GM23338 (cell line): ENCODE measurements at regions not wholly inside any gene's neighbourhood (a gene's known extent, or its start where the extent isn't known, plus 50 kb on each side); places are given as distances from the start of the nearest gene placed in this dataset.

Experiments
- ATAC-seq: fragments of 200-7000 bp; cut with Tn5 transposase; 3 replicates; pipeline ENCODE4 v1.9.1; 2020
- DNase-seq: peaks from one replicate; pipeline ENCODE4 v3.0.0-alpha.2; 2015; ENCODE audit warnings: low spot score
- H2AFZ ChIP-seq: fragments of 200-600 bp; sonication (generic); 2 replicates; pipeline ENCODE4 v1.8.0; 2016; ENCODE audit warnings: antibody characterized with exemption, mild to moderate bottlenecking, moderate library complexity
- H3F3A ChIP-seq: fragments of 200-600 bp; sonication (generic); replicated peaks from 2 replicates; pipeline ENCODE4 v1.8.0; 2017; ENCODE audit warnings: antibody characterized with exemption, mixed run types, low read depth
- H3K27ac ChIP-seq: fragments of 200-600 bp; sonication (generic); 2 replicates; pipeline ENCODE4 v1.6.1; 2016; ENCODE audit warnings: low read depth
- H3K27me3 ChIP-seq: fragments of 200-600 bp; sonication (generic); 2 replicates; pipeline ENCODE4 v1.8.0; 2016; ENCODE audit warnings: mild to moderate bottlenecking, mixed run types, moderate library complexity; ENCODE audit not compliant: insufficient read depth
- H3K36me3 ChIP-seq: fragments of 200-600 bp; sonication (generic); 2 replicates; pipeline ENCODE4 v1.8.0; 2016; ENCODE audit warnings: mild to moderate bottlenecking; ENCODE audit not compliant: insufficient read depth
- H3K4me1 ChIP-seq: fragments of 200-600 bp; sonication (generic); 2 replicates; pipeline ENCODE4 v1.8.0; 2016; ENCODE audit warnings: mild to moderate bottlenecking, moderate library complexity; ENCODE audit not compliant: insufficient read depth
- H3K4me2 ChIP-seq: fragments of 200-600 bp; sonication (generic); 2 replicates; pipeline ENCODE4 v1.7.1; 2017; ENCODE audit warnings: mixed run types
- H3K4me3 ChIP-seq: fragments of 200-600 bp; sonication (generic); 2 replicates; pipeline ENCODE4 v1.6.1; 2016; ENCODE audit warnings: mixed run types
- H3K79me2 ChIP-seq: fragments of 200-600 bp; sonication (generic); replicated peaks from 2 replicates; pipeline ENCODE4 v1.8.0; 2017; ENCODE audit warnings: mild to moderate bottlenecking; ENCODE audit not compliant: insufficient read depth
- H3K9me2 ChIP-seq: fragments of 200-600 bp; sonication (generic); 2 replicates; pipeline ENCODE4 v1.8.0; 2017; ENCODE audit not compliant: insufficient read depth
- H4K20me1 ChIP-seq: fragments of 200-600 bp; sonication (generic); replicated peaks from 2 replicates; pipeline ENCODE4 v1.8.0; 2017; ENCODE audit warnings: mild to moderate bottlenecking; ENCODE audit not compliant: insufficient read depth
- H3K27ac Mint-ChIP-seq: 2 replicates; pipeline ENCODE4 v1.8.0; 2020; ENCODE audit warnings: inconsistent platforms, mild to moderate bottlenecking, moderate library complexity, mixed read lengths
- H3K27me3 Mint-ChIP-seq: 3 replicates; pipeline ENCODE4 v1.8.0; 2022; ENCODE audit warnings: low read depth, mild to moderate bottlenecking, moderate library complexity, mixed read lengths, inconsistent platforms; ENCODE audit not compliant: insufficient read depth, poor library complexity
- H3K36me3 Mint-ChIP-seq: 3 replicates; pipeline ENCODE4 v1.8.0; 2021; ENCODE audit warnings: low read depth, mild to moderate bottlenecking, inconsistent platforms, moderate library complexity, mixed read lengths
- H3K4me1 Mint-ChIP-seq: 3 replicates; pipeline ENCODE4 v1.8.0; 2020; ENCODE audit warnings: mild to moderate bottlenecking, inconsistent platforms, mixed read lengths
- H3K4me3 Mint-ChIP-seq: 3 replicates; pipeline ENCODE4 v1.8.0; 2021; ENCODE audit warnings: moderate library complexity, mild to moderate bottlenecking, inconsistent platforms, mixed read lengths
- H3K9me3 Mint-ChIP-seq: 3 replicates; pipeline ENCODE4 v1.8.0; 2020; ENCODE audit warnings: moderate library complexity, mild to moderate bottlenecking, inconsistent platforms, mixed read lengths
- CREB1 ChIP-seq: fragments of 250-450 bp; sonication (Bioruptor Pico); IDR thresholded peaks from 2 replicates; pipeline ENCODE4 v1.5.0; 2020; ENCODE audit warnings: low read depth, mild to moderate bottlenecking, moderate library complexity
- EZH2 ChIP-seq: fragments of 200-600 bp; sonication (generic); IDR thresholded peaks from one replicate; pipeline ENCODE4 v1.8.0; 2017; ENCODE audit warnings: antibody characterized with exemption, mild to moderate bottlenecking, low read depth; ENCODE audit not compliant: unreplicated experiment
- EZH2phosphoT487 ChIP-seq: fragments of 200-600 bp; sonication (generic); IDR thresholded peaks from one replicate; pipeline ENCODE4 v1.8.1; 2018; ENCODE audit warnings: antibody characterized with exemption; ENCODE audit not compliant: unreplicated experiment
- JUNB ChIP-seq: IDR thresholded peaks from one replicate; pipeline ENCODE4 v1.6.1; 2016; ENCODE audit warnings: antibody characterized with exemption; ENCODE audit not compliant: unreplicated experiment
- NANOG ChIP-seq: IDR thresholded peaks from 2 replicates; pipeline ENCODE4 v1.6.1; 2016; ENCODE audit warnings: antibody characterized with exemption, borderline replicate concordance
- POLR2AphosphoS5 ChIP-seq: IDR thresholded peaks from 2 replicates; pipeline ENCODE4 v1.6.1; 2016; ENCODE audit warnings: antibody characterized with exemption, low read depth
- STAT1 ChIP-seq: IDR thresholded peaks from one replicate; pipeline ENCODE4 v1.6.1; 2016; ENCODE audit warnings: antibody characterized with exemption; ENCODE audit not compliant: unreplicated experiment
- ZNF114 ChIP-seq: fragments of 250-450 bp; sonication (Bioruptor Pico); IDR thresholded peaks from 2 replicates; pipeline ENCODE4 v1.5.0; 2020; ENCODE audit warnings: mild to moderate bottlenecking, moderate library complexity
- ZNF331 ChIP-seq: fragments of 250-450 bp; sonication (Bioruptor Pico); IDR thresholded peaks from 2 replicates; pipeline ENCODE4 v1.5.0; 2020; ENCODE audit warnings: low read depth, mild to moderate bottlenecking, moderate library complexity
- TF ChIP-seq, protein P1 (sequence below), 2 experiments: fragments of 200-600 bp in 1 of 2; sonication (generic) in 1 of 2; conservative IDR thresholded peaks; 2 replicates each; pipeline versions ENCODE4 v1.5.1 to v1.6.1; 2016 to 2017; ENCODE audit warnings: antibody characterized with exemption in 2 of 2, low read depth in 2 of 2, mild to moderate bottlenecking in 2 of 2, moderate library complexity in 1 of 2
- TF ChIP-seq, protein P2 (sequence below): fragments of 250-450 bp; sonication (Bioruptor Pico); IDR thresholded peaks from 2 replicates; pipeline ENCODE4 v1.5.0; 2020; ENCODE audit warnings: mild to moderate bottlenecking, moderate library complexity
- TF ChIP-seq, protein P3 (sequence below): IDR thresholded peaks from one replicate; pipeline ENCODE4 v1.6.1; 2018; ENCODE audit warnings: antibody characterized with exemption; ENCODE audit not compliant: unreplicated experiment

DNA sequence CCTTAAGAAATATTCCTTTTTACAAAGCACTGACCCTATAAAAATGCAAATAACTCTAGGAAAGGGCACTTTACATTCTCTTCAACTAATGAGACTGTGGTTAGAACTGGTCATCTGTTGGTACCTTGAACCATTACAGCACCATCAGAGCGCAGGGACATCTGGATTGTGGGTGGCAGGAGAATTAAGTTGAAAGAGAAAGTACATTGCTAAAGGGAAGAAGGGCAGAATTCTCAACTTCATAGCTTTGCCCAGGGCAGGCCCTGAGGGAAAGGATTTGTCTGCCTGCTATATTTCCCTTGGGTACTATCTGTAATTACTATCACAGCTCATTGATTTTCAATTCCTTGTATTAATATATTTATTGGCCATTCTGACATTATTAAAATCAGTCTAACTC is 196.8 kb downstream of the KLF12 start:
- H3K9me3 Mint-ChIP-seq: no peaks in the 10 kb centered on the region
- TF ChIP-seq EZH2phosphoT487 (no peak), POLR2AphosphoS5 (no peak), STAT1 (no peak)
- no peaks in the 10 kb centered on the region for H3K27me3 ChIP-seq
- no peaks in the 10 kb centered on the region for H3K27me3 Mint-ChIP-seq
- H3K4me3 Mint-ChIP-seq: no peak overlapping the region
- H3F3A ChIP-seq: no peaks in the 10 kb centered on the region
- H2AFZ ChIP-seq: no peak overlapping the region
- no peaks in the 10 kb centered on the region for H3K36me3 ChIP-seq
- peaks cover 3% of the 10 kb centered on the region; the same call in 2 of the 3 replicates for H3K36me3 Mint-ChIP-seq
- no peak overlapping the region for H3K27ac Mint-ChIP-seq
- H3K27ac ChIP-seq: no peak overlapping the region
- no peak for ATAC-seq
- DNase-seq: no peak
- H3K9me2 ChIP-seq: no peaks in the 10 kb centered on the region
- peaks cover 24% of the 10 kb centered on the region for H3K4me1 ChIP-seq
- H3K4me1 Mint-ChIP-seq: peaks cover 44% of the 10 kb centered on the region
- no peaks in the 10 kb centered on the region for H3K79me2 ChIP-seq
- H4K20me1 ChIP-seq: no peaks in the 10 kb centered on the region
- no peak overlapping the region for H3K4me3 ChIP-seq
- peak overlapping the region; percentile 42 for H3K4me2 ChIP-seq

DNA sequence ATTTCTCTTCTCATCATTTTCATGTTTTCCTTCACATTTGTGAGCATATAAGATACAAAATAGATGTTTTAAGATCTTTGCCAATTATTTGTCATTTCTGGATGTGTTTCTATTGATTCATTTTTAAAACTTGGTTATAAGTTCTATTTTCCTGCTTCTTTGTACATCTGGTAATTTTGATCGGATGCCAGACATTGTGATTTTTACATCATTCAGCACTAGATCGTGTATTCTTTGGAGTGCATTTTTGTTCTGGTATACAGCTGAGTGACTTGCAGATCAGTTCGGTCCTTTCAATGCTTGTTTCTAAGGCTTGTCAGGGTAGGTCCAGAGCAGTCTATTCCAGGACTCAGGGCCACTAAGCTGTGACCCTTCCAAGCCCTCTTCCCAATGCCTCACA is 198.2 kb downstream of the KLF12 start:
- Mint-ChIP-seq H3K4me3 (no peak overlapping the region), H3K27ac (no peak overlapping the region), H3K4me1 (peaks cover 44% of the 10 kb centered on the region), H3K27me3 (no peaks in the 10 kb centered on the region), H3K36me3 (peaks cover 3% of the 10 kb centered on the region; the same call in 2 of the 3 replicates), H3K9me3 (no peaks in the 10 kb centered on the region)
- Histone ChIP-seq H3K79me2 (no peaks in the 10 kb centered on the region), H3K27ac (no peak overlapping the region), H3K27me3 (no peaks in the 10 kb centered on the region), H3K36me3 (no peaks in the 10 kb centered on the region), H3F3A (no peaks in the 10 kb centered on the region), H3K4me3 (no peak overlapping the region), H3K4me2 (no peak overlapping the region), H2AFZ (no peak overlapping the region), H3K4me1 (peaks cover 24% of the 10 kb centered on the region), H3K9me2 (no peaks in the 10 kb centered on the region), H4K20me1 (no peaks in the 10 kb centered on the region)
- no peak for ATAC-seq
- no peak for DNase-seq
- TF ChIP-seq EZH2 (no peak), JUNB (no peak), NANOG (no peak), ZNF114 (CRISPR knock-in tag) (no peak), ZNF331 (CRISPR knock-in tag) (no peak), STAT1 (no peak), EZH2phosphoT487 (no peak), CREB1 (CRISPR knock-in tag) (no peak), POLR2AphosphoS5 (no peak)
- TF ChIP-seq, protein P1, sequence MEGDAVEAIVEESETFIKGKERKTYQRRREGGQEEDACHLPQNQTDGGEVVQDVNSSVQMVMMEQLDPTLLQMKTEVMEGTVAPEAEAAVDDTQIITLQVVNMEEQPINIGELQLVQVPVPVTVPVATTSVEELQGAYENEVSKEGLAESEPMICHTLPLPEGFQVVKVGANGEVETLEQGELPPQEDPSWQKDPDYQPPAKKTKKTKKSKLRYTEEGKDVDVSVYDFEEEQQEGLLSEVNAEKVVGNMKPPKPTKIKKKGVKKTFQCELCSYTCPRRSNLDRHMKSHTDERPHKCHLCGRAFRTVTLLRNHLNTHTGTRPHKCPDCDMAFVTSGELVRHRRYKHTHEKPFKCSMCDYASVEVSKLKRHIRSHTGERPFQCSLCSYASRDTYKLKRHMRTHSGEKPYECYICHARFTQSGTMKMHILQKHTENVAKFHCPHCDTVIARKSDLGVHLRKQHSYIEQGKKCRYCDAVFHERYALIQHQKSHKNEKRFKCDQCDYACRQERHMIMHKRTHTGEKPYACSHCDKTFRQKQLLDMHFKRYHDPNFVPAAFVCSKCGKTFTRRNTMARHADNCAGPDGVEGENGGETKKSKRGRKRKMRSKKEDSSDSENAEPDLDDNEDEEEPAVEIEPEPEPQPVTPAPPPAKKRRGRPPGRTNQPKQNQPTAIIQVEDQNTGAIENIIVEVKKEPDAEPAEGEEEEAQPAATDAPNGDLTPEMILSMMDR (conservative IDR thresholded peaks at IDR 0.05; ENCODE audit: low read depth in 2 of 2): no peak
- TF ChIP-seq, protein P2, sequence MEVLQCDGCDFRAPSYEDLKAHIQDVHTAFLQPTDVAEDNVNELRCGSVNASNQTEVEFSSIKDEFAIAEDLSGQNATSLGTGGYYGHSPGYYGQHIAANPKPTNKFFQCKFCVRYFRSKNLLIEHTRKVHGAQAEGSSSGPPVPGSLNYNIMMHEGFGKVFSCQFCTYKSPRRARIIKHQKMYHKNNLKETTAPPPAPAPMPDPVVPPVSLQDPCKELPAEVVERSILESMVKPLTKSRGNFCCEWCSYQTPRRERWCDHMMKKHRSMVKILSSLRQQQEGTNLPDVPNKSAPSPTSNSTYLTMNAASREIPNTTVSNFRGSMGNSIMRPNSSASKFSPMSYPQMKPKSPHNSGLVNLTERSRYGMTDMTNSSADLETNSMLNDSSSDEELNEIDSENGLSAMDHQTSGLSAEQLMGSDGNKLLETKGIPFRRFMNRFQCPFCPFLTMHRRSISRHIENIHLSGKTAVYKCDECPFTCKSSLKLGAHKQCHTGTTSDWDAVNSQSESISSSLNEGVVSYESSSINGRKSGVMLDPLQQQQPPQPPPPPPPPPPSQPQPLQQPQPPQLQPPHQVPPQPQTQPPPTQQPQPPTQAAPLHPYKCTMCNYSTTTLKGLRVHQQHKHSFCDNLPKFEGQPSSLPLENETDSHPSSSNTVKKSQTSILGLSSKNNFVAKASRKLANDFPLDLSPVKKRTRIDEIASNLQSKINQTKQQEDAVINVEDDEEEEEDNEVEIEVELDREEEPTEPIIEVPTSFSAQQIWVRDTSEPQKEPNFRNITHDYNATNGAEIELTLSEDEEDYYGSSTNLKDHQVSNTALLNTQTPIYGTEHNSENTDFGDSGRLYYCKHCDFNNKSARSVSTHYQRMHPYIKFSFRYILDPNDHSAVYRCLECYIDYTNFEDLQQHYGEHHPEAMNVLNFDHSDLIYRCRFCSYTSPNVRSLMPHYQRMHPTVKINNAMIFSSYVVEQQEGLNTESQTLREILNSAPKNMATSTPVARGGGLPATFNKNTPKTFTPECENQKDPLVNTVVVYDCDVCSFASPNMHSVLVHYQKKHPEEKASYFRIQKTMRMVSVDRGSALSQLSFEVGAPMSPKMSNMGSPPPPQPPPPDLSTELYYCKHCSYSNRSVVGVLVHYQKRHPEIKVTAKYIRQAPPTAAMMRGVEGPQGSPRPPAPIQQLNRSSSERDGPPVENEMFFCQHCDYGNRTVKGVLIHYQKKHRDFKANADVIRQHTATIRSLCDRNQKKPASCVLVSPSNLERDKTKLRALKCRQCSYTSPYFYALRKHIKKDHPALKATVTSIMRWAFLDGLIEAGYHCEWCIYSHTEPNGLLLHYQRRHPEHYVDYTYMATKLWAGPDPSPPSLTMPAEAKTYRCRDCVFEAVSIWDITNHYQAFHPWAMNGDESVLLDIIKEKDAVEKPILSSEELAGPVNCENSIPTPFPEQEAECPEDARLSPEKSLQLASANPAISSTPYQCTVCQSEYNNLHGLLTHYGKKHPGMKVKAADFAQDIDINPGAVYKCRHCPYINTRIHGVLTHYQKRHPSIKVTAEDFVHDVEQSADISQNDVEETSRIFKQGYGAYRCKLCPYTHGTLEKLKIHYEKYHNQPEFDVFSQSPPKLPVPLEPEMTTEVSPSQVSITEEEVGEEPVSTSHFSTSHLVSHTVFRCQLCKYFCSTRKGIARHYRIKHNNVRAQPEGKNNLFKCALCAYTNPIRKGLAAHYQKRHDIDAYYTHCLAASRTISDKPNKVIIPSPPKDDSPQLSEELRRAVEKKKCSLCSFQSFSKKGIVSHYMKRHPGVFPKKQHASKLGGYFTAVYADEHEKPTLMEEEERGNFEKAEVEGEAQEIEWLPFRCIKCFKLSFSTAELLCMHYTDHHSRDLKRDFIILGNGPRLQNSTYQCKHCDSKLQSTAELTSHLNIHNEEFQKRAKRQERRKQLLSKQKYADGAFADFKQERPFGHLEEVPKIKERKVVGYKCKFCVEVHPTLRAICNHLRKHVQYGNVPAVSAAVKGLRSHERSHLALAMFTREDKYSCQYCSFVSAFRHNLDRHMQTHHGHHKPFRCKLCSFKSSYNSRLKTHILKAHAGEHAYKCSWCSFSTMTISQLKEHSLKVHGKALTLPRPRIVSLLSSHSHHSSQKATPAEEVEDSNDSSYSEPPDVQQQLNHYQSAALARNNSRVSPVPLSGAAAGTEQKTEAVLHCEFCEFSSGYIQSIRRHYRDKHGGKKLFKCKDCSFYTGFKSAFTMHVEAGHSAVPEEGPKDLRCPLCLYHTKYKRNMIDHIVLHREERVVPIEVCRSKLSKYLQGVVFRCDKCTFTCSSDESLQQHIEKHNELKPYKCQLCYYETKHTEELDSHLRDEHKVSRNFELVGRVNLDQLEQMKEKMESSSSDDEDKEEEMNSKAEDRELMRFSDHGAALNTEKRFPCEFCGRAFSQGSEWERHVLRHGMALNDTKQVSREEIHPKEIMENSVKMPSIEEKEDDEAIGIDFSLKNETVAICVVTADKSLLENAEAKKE (CRISPR knock-in tag): no peak
- TF ChIP-seq, protein P3, sequence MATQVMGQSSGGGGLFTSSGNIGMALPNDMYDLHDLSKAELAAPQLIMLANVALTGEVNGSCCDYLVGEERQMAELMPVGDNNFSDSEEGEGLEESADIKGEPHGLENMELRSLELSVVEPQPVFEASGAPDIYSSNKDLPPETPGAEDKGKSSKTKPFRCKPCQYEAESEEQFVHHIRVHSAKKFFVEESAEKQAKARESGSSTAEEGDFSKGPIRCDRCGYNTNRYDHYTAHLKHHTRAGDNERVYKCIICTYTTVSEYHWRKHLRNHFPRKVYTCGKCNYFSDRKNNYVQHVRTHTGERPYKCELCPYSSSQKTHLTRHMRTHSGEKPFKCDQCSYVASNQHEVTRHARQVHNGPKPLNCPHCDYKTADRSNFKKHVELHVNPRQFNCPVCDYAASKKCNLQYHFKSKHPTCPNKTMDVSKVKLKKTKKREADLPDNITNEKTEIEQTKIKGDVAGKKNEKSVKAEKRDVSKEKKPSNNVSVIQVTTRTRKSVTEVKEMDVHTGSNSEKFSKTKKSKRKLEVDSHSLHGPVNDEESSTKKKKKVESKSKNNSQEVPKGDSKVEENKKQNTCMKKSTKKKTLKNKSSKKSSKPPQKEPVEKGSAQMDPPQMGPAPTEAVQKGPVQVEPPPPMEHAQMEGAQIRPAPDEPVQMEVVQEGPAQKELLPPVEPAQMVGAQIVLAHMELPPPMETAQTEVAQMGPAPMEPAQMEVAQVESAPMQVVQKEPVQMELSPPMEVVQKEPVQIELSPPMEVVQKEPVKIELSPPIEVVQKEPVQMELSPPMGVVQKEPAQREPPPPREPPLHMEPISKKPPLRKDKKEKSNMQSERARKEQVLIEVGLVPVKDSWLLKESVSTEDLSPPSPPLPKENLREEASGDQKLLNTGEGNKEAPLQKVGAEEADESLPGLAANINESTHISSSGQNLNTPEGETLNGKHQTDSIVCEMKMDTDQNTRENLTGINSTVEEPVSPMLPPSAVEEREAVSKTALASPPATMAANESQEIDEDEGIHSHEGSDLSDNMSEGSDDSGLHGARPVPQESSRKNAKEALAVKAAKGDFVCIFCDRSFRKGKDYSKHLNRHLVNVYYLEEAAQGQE: no peak
